Upper lobe of right lung (tissue), 1 donor: ENCODE measurements at regions not wholly inside any gene's neighbourhood (a gene's known extent, or its start where the extent isn't known, plus 50 kb on each side); places are given as distances from the start of the nearest gene placed in this dataset.
"Not testable (repeated sequence)": the region's sequence is repeated elsewhere in the genome, so short reads cannot be mapped to it uniquely, and the experiment has no call there.

ENCODE experiments used
- ATAC-seq: fragments of 200-7000 bp; cut with Tn5 transposase; one replicate; pipeline ENCODE4 v1.9.1; 2020; ENCODE audit warnings: mild to moderate bottlenecking, moderate library complexity
- DNase-seq: peaks from one replicate; pipeline ENCODE4 v3.0.0-alpha.2; 2020
- H3K27ac ChIP-seq: fragments of 200-600 bp; one replicate; pipeline ENCODE4 v1.8.0; 2022
- H3K27me3 ChIP-seq: fragments of 200-600 bp; one replicate; pipeline ENCODE4 v1.8.0; 2022; ENCODE audit warnings: mild to moderate bottlenecking
- H3K36me3 ChIP-seq: fragments of 200-600 bp; one replicate; pipeline ENCODE4 v1.8.0; 2022
- H3K4me1 ChIP-seq: fragments of 200-600 bp; one replicate; pipeline ENCODE4 v1.8.0; 2022
- H3K4me3 ChIP-seq: fragments of 200-600 bp; one replicate; pipeline ENCODE4 v1.8.0; 2022; ENCODE audit warnings: mild to moderate bottlenecking
- H3K9me3 ChIP-seq: fragments of 200-600 bp; one replicate; pipeline ENCODE4 v1.8.0; 2022
- intact Hi-C: fragments of 100-400 bp; cut with DNase I; formaldehyde crosslinking; loops from one replicate; pipeline ENCODE4 v1.11.0; 2022
- TF ChIP-seq, protein P1 (sequence below): fragments of 200-600 bp; IDR thresholded peaks from one replicate; pipeline ENCODE4 v1.8.0; 2022; ENCODE audit warnings: antibody characterized with exemption
- donor health status: DM: no; HTN: yes; CAD: no; lungs with severe emphysema.

DNA sequence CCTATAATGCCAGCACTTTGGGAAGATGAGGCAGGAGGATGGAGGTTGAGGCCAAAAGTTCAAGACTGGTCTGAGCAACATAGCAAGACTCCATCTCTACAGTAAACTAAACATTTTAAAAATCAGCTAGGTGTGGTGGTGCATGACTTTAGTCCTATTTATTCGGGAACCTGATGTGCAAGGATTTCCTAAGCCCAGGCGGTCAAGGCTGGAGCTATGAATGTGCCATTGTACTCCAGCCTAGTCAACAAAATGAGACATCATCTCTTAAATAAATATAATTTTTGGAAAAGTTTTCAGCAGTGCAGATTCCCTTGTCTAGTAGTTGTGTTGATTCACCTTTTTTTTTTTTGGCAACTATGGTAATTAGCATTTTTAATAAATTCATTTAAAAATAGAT is 928.7 kb upstream of the PRKX start:
- Histone ChIP-seq H3K27me3 (no peaks in the 10 kb centered on the region), H3K27ac (no peak overlapping the region), H3K36me3 (no peaks in the 10 kb centered on the region), H3K9me3 (no peaks in the 10 kb centered on the region), H3K4me3 (no peak overlapping the region), H3K4me1 (no peaks in the 10 kb centered on the region)
- TF ChIP-seq, protein P1, sequence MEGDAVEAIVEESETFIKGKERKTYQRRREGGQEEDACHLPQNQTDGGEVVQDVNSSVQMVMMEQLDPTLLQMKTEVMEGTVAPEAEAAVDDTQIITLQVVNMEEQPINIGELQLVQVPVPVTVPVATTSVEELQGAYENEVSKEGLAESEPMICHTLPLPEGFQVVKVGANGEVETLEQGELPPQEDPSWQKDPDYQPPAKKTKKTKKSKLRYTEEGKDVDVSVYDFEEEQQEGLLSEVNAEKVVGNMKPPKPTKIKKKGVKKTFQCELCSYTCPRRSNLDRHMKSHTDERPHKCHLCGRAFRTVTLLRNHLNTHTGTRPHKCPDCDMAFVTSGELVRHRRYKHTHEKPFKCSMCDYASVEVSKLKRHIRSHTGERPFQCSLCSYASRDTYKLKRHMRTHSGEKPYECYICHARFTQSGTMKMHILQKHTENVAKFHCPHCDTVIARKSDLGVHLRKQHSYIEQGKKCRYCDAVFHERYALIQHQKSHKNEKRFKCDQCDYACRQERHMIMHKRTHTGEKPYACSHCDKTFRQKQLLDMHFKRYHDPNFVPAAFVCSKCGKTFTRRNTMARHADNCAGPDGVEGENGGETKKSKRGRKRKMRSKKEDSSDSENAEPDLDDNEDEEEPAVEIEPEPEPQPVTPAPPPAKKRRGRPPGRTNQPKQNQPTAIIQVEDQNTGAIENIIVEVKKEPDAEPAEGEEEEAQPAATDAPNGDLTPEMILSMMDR, result no peak
- no peak for DNase-seq
- intact Hi-C loops, result no loop called here
- no peak for ATAC-seq

DNA sequence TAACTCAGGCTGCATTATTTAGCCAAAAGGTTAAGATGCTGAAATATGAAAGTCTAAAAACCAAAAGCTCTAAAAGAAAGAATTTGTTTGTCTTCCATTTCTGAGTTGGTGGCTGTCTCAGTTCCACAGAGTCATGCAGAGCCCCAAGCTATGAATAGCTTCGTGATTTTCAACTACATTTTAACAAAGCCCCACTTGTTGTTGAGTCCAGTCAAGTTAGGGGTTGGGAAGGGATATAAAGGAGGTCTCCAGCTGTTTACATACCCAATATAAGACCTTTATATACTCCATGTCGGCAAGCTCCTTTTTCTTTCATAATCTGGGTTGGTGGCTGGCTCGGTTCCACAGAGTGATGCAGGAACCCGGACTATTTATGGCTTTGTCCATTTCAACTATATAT is 924.6 kb upstream of the PRKX start:
- intact Hi-C loops, result loop anchor here (10.0 kb wide), 1 partner anchor 283 kb away; no protein-coding TSS in a partner anchor
- no peak for ATAC-seq

GRCh38 chrX:4627414-4627813 is 914.0 kb upstream of the PRKX start:
- no peak overlapping the region for H3K4me3 ChIP-seq
- no peaks in the 10 kb centered on the region for H3K4me1 ChIP-seq
- no peak for ATAC-seq
- H3K9me3 ChIP-seq, result no peaks in the 10 kb centered on the region
- H3K27me3 ChIP-seq, result no peaks in the 10 kb centered on the region
- H3K27ac ChIP-seq, result no peak overlapping the region
- no peak for DNase-seq
- H3K36me3 ChIP-seq, result no peaks in the 10 kb centered on the region
- intact Hi-C loops, result no loop called here
- TF ChIP-seq, protein P1, result no peak

More for the DNA sequence above, 924.6 kb upstream of the PRKX start:
- TF ChIP-seq, protein P1, result no peak
- H3K27ac ChIP-seq, result no peak overlapping the region
- no peaks in the 10 kb centered on the region for H3K36me3 ChIP-seq
- no peaks in the 10 kb centered on the region for H3K4me1 ChIP-seq
- H3K4me3 ChIP-seq, result no peak overlapping the region
- H3K27me3 ChIP-seq, result no peaks in the 10 kb centered on the region
- no peaks in the 10 kb centered on the region for H3K9me3 ChIP-seq
- no peak for DNase-seq

GRCh38 chrX:4622486-4623167 is 909.2 kb upstream of the PRKX start:
- intact Hi-C loops, result no loop called here
- Histone ChIP-seq H3K4me1 (no peaks in the 10 kb centered on the region), H3K27me3 (no peaks in the 10 kb centered on the region), H3K9me3 (no peaks in the 10 kb centered on the region), H3K4me3 (no peak overlapping the region), H3K36me3 (no peaks in the 10 kb centered on the region), H3K27ac (no peak overlapping the region)
- ATAC-seq (no peak), DNase-seq (no peak)
- TF ChIP-seq, protein P1, result no peak

- intact Hi-C loops, result not testable (repeated sequence)
These were observed 900.2 kb upstream of the PRKX start for GRCh38 chrX:4613651-4614050.

GRCh38 chrX:4588893-4589292 is 875.4 kb upstream of the PRKX start:
- no peak for ATAC-seq
- H3K36me3 ChIP-seq, result no peaks in the 10 kb centered on the region
- no peak overlapping the region for H3K4me3 ChIP-seq
- no peaks in the 10 kb centered on the region for H3K27me3 ChIP-seq
- intact Hi-C loops, result no loop called here
- TF ChIP-seq, protein P1, result no peak
- H3K9me3 ChIP-seq, result no peaks in the 10 kb centered on the region
- no peak for DNase-seq
- H3K4me1 ChIP-seq, result no peaks in the 10 kb centered on the region
- no peak overlapping the region for H3K27ac ChIP-seq

More at GRCh38 chrX:4613651-4614050, 900.2 kb upstream of the PRKX start:
- not testable (repeated sequence) for ATAC-seq, H3K27me3 ChIP-seq, H3K4me3 ChIP-seq, H3K4me1 ChIP-seq, DNase-seq, H3K27ac ChIP-seq, H3K9me3 ChIP-seq, H3K36me3 ChIP-seq
